Heart left ventricle (tissue), 13 donors: ENCODE measurements at regions not wholly inside any gene's neighbourhood (a gene's known extent, or its start where the extent isn't known, plus 50 kb on each side); places are given as distances from the start of the nearest gene placed in this dataset.

Experiments used
- POLR2A ChIP-seq, 2 donors: fragments of 450-650 bp; IDR thresholded peaks; one replicate each; pipeline ENCODE4 v1.6.1; 2017; ENCODE audit warnings: antibody characterized with exemption in 2 of 2, mild to moderate bottlenecking in 2 of 2, moderate library complexity in 2 of 2
- TF ChIP-seq, protein P1 (sequence below), 12 donors: fragments of 200-600 bp; sonication (generic) in 4 of 12; IDR thresholded peaks; one replicate each; pipeline versions ENCODE4 v1.5.0 to v1.8.0; 2018 to 2022; ENCODE audit warnings: antibody characterized with exemption in 12 of 12, mild to moderate bottlenecking in 5 of 12
- donor health status: ischemic (EF 13 %, LVEDD 7.1; RV severe dilation, severe dysfunction).
- donor health status: DM: no; HTN: yes; CAD: no.
- donor health status: DM: no; HTN: no; CAD: no.
- donor health status: ischemic (EF 25% LVEDD 6.9; RV normal size, moderate dysfunction).
- donor health status: ischemic (EF 25% LVEDD 5.7; RV mildly dilated, moderate dysfunction).
- donor health status: ischemic (EF 35%, LVEDD 5.7; RV mildly dilated, moderate dysfunction).
- donor health status: nonischemic (EF 11% LVEDD 7.7; RV severe dilation, severe dysfunction).
- donor health status: DM: yes; HTN: yes; CAD: no.
- donor health status: PGD.
- donor health status: ischemic (EF 29% LVEDD 5.4; RV normal size, mild dysfunction).
- donor health status: nonischemic (EF 23%, LVEDD 6.1; RV moderate dilation, normal function).

DNA sequence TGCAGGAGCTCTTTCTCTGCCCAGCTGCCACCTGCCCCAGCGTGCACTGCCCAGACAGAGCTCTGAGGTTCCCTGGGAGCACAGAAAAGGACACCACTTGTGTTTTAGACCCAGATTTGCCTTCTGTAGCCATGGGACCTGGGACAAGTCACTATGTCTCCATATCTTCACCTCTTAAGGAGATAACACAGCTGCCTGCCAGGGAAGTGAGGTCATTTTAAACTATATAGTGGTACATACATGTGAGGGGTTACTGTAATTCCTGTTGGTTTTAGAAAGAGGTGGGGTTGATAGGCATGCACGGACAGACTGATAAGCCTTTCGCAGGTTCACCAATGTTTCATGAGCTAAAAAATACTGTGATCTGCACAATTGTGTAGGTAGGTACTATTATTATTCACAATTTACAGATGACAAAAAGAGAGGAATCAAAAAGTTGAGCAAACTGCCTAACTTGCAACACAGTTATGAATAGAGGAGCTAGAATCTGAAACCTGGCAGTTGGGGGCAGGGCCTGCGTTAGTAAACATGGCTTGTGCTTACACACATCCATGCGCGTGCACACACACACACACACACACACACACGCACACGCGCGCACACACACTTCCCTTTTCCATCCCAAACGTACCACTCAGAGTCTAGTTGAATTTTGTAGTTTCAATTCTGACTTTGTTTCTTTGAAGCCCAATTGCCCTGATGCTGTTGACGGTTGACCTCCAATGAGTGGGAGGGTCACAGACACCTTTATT, 193.6 kb downstream of the FAM43A start:
- TF ChIP-seq, protein P1, sequence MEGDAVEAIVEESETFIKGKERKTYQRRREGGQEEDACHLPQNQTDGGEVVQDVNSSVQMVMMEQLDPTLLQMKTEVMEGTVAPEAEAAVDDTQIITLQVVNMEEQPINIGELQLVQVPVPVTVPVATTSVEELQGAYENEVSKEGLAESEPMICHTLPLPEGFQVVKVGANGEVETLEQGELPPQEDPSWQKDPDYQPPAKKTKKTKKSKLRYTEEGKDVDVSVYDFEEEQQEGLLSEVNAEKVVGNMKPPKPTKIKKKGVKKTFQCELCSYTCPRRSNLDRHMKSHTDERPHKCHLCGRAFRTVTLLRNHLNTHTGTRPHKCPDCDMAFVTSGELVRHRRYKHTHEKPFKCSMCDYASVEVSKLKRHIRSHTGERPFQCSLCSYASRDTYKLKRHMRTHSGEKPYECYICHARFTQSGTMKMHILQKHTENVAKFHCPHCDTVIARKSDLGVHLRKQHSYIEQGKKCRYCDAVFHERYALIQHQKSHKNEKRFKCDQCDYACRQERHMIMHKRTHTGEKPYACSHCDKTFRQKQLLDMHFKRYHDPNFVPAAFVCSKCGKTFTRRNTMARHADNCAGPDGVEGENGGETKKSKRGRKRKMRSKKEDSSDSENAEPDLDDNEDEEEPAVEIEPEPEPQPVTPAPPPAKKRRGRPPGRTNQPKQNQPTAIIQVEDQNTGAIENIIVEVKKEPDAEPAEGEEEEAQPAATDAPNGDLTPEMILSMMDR (IDR thresholded peaks at IDR 0.05), result no peak
- TF ChIP-seq POLR2A (IDR thresholded peaks at IDR 0.05), result no peak
